Astrocyte (in vitro differentiated cells and primary cell): ENCODE measurements at regions not wholly inside any gene's neighbourhood (a gene's known extent, or its start where the extent isn't known, plus 50 kb on each side); places are given as distances from the start of the nearest gene placed in this dataset.

Source experiments
- DNase-seq: peaks from one replicate; pipeline ENCODE4 v3.0.0-alpha.2; 2010; ENCODE audit warnings: low read depth
- FAIRE-seq: peaks from 2 replicates; lab custom pipeline; 2011; peaks lifted over from hg19 to GRCh38; lab: Jason Lieb, UNC
- H2AFZ ChIP-seq: 2 replicates; pipeline ENCODE4 v1.6.0; 2012; ENCODE audit warnings: low read depth, low read length, inconsistent platforms
- H3K27ac ChIP-seq: 2 replicates; pipeline ENCODE4 v1.5.1; 2011; ENCODE audit warnings: low read depth, low read length, inconsistent platforms
- H3K27me3 ChIP-seq: 2 replicates; pipeline ENCODE4 v1.6.0; 2011; ENCODE audit warnings: low read length, inconsistent platforms; ENCODE audit not compliant: insufficient read depth
- H3K36me3 ChIP-seq: 2 replicates; pipeline ENCODE4 v1.5.1; 2011; ENCODE audit warnings: low read length, inconsistent platforms; ENCODE audit not compliant: insufficient read depth
- H3K4me1 ChIP-seq: 2 replicates; pipeline ENCODE4 v1.5.1; 2011; ENCODE audit warnings: low read length, inconsistent platforms; ENCODE audit not compliant: insufficient read depth
- H3K4me2 ChIP-seq: 2 replicates; pipeline ENCODE4 v1.6.0; 2012; ENCODE audit warnings: low read length, inconsistent platforms
- H3K4me3 ChIP-seq: 2 replicates; pipeline ENCODE4 v1.5.1; 2011; ENCODE audit warnings: low read depth, mild to moderate bottlenecking, low read length, inconsistent platforms; ENCODE audit not compliant: insufficient read depth
- H3K79me2 ChIP-seq: 2 replicates; pipeline ENCODE4 v1.6.0; 2012; ENCODE audit warnings: mild to moderate bottlenecking, low read length, inconsistent platforms; ENCODE audit not compliant: insufficient read depth
- H3K9ac ChIP-seq: 2 replicates; pipeline ENCODE4 v1.6.0; 2012; ENCODE audit warnings: mild to moderate bottlenecking, low read length, inconsistent platforms
- H3K9me3 ChIP-seq: 2 replicates; pipeline ENCODE4 v1.5.1; 2012; ENCODE audit warnings: low read depth, mild to moderate bottlenecking, low read length, inconsistent platforms; ENCODE audit not compliant: insufficient read depth
- H4K20me1 ChIP-seq: 2 replicates; pipeline ENCODE4 v1.6.0; 2012; ENCODE audit warnings: low read length, inconsistent platforms; ENCODE audit not compliant: insufficient read depth
- H3K27ac Mint-ChIP-seq: one replicate; pipeline ENCODE4 v1.8.0; 2021; ENCODE audit warnings: mild to moderate bottlenecking, mixed read lengths; ENCODE audit not compliant: unreplicated experiment
- H3K27me3 Mint-ChIP-seq: one replicate; pipeline ENCODE4 v1.8.0; 2021; ENCODE audit warnings: low read depth, mixed read lengths; ENCODE audit not compliant: unreplicated experiment
- H3K36me3 Mint-ChIP-seq: one replicate; pipeline ENCODE4 v1.8.0; 2021; ENCODE audit warnings: low read depth, mixed read lengths; ENCODE audit not compliant: unreplicated experiment
- H3K4me1 Mint-ChIP-seq: one replicate; pipeline ENCODE4 v1.8.0; 2021; ENCODE audit warnings: low read depth, mixed read lengths; ENCODE audit not compliant: unreplicated experiment
- H3K4me3 Mint-ChIP-seq: one replicate; pipeline ENCODE4 v1.8.0; 2021; ENCODE audit warnings: mild to moderate bottlenecking, moderate library complexity, mixed read lengths; ENCODE audit not compliant: unreplicated experiment
- H3K9me3 Mint-ChIP-seq: one replicate; pipeline ENCODE4 v1.8.0; 2021; ENCODE audit warnings: mild to moderate bottlenecking, mixed read lengths; ENCODE audit not compliant: unreplicated experiment
- EZH2 ChIP-seq: IDR thresholded peaks from 2 replicates; pipeline ENCODE4 v1.6.1; 2012; ENCODE audit warnings: mild to moderate bottlenecking, low read length, inconsistent platforms; ENCODE audit not compliant: insufficient read depth
- TF ChIP-seq, protein P1 (sequence below): IDR thresholded peaks from 2 replicates; pipeline ENCODE4 v1.5.1; 2011; ENCODE audit warnings: low read depth, mild to moderate bottlenecking, inconsistent platforms, low read length, moderate library complexity; ENCODE audit not compliant: insufficient read depth

DNA sequence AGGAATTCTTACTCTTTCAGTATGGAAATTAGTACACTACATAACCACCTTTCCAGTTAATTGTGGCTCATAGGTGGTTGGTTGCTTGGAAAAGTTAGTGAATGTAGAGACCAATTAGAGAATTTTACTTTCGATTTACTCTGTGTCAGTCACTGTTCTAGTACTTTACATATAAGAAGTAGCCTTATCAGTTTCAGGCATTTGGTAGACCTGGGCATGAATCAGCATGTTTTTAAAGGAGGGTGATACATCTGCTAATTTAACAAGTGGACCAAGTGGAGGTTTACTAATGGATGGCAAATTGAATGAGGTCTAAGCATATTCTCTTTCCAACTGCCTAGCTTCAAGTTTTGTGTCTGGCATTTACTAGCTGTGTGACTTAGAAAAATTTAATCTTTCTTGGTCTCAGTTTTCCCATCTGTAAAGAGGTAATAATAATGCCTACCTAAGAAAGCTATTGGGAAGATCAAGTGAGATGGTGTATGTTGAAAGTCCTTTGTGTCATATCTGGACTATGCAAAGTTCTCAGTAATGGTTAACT lies 1158.6 kb downstream of the PLA2G4A start:
- Histone ChIP-seq H3K27ac (no peak overlapping the region), H3K4me1 (no peaks in the 10 kb centered on the region), H4K20me1 (no peaks in the 10 kb centered on the region), H3K27me3 (no peaks in the 10 kb centered on the region), H3K4me3 (no peak overlapping the region), H3K4me2 (no peak overlapping the region), H3K9me3 (no peaks in the 10 kb centered on the region), H3K79me2 (no peaks in the 10 kb centered on the region), H3K9ac (no peak overlapping the region), H2AFZ (no peak overlapping the region), H3K36me3 (no peaks in the 10 kb centered on the region)
- peaks cover 5% of the 10 kb centered on the region for H3K4me1 Mint-ChIP-seq
- no peak for DNase-seq
- no peak overlapping the region for H3K4me3 Mint-ChIP-seq
- H3K27ac Mint-ChIP-seq = no peak overlapping the region
- TF ChIP-seq, protein P1, sequence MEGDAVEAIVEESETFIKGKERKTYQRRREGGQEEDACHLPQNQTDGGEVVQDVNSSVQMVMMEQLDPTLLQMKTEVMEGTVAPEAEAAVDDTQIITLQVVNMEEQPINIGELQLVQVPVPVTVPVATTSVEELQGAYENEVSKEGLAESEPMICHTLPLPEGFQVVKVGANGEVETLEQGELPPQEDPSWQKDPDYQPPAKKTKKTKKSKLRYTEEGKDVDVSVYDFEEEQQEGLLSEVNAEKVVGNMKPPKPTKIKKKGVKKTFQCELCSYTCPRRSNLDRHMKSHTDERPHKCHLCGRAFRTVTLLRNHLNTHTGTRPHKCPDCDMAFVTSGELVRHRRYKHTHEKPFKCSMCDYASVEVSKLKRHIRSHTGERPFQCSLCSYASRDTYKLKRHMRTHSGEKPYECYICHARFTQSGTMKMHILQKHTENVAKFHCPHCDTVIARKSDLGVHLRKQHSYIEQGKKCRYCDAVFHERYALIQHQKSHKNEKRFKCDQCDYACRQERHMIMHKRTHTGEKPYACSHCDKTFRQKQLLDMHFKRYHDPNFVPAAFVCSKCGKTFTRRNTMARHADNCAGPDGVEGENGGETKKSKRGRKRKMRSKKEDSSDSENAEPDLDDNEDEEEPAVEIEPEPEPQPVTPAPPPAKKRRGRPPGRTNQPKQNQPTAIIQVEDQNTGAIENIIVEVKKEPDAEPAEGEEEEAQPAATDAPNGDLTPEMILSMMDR = no peak
- TF ChIP-seq EZH2 = no peak
- H3K27me3 Mint-ChIP-seq = no peaks in the 10 kb centered on the region
- H3K9me3 Mint-ChIP-seq = no peaks in the 10 kb centered on the region
- no peaks in the 10 kb centered on the region for H3K36me3 Mint-ChIP-seq
- no peak for FAIRE-seq

DNA sequence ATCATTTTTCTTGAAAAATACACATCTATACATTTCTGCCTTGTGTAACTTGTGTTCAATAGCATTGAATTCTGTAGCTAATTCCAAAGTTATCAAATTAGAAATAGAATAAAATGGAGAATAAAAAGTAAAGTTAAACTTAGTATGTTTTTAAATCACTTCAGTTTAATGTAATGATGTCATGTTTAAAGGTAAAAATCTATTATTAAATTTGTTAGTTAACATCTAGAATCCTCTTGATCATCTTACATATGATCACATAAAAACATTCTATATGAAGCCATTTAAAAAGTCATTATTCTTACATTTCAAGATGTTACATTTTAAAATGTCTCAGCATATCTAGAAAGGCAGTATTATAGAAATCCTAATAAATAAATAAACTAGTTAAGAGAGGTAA lies 1163.2 kb downstream of the PLA2G4A start:
- Mint-ChIP-seq H3K4me3 (no peak overlapping the region), H3K27ac (no peak overlapping the region), H3K36me3 (no peaks in the 10 kb centered on the region), H3K27me3 (no peaks in the 10 kb centered on the region), H3K9me3 (no peaks in the 10 kb centered on the region), H3K4me1 (peaks cover 3% of the 10 kb centered on the region)
- H2AFZ ChIP-seq = no peak overlapping the region
- no peaks in the 10 kb centered on the region for H3K9me3 ChIP-seq
- no peak for TF ChIP-seq EZH2
- TF ChIP-seq, protein P1 = no peak
- no peaks in the 10 kb centered on the region for H3K79me2 ChIP-seq
- H3K9ac ChIP-seq = no peak overlapping the region
- H3K4me1 ChIP-seq = no peaks in the 10 kb centered on the region
- no peak for DNase-seq
- H3K4me2 ChIP-seq = no peak overlapping the region
- no peak overlapping the region for H3K4me3 ChIP-seq
- H3K36me3 ChIP-seq = no peaks in the 10 kb centered on the region
- no peaks in the 10 kb centered on the region for H3K27me3 ChIP-seq
- no peak overlapping the region for H3K27ac ChIP-seq
- no peak for FAIRE-seq
- H4K20me1 ChIP-seq = no peaks in the 10 kb centered on the region

DNA sequence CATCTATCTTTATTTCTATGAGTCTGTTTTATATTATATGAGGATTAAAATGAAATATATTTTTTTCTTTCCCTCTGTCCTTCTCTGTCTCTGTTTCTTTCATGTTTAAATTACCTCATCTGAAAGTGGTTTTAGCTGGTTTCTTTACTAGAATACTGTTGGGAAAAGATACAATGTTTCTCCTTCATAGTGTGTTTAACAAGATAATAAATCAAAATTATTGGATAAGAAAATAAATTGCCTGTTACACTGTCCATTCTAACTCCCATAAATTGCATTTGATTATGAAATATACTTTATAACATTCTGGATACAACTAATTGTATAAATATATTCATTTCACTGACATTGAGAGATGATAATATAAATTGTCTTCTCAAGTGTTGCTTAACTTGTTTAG lies 1168.0 kb downstream of the PLA2G4A start:
- Mint-ChIP-seq H3K4me1 (peaks cover 3% of the 10 kb centered on the region), H3K27me3 (no peaks in the 10 kb centered on the region), H3K4me3 (no peak overlapping the region), H3K36me3 (no peaks in the 10 kb centered on the region), H3K27ac (no peak overlapping the region), H3K9me3 (no peaks in the 10 kb centered on the region)
- Histone ChIP-seq H3K79me2 (no peaks in the 10 kb centered on the region), H3K4me1 (no peaks in the 10 kb centered on the region), H3K27ac (no peak overlapping the region), H3K4me3 (no peak overlapping the region), H3K4me2 (no peak overlapping the region), H2AFZ (no peak overlapping the region), H3K36me3 (no peaks in the 10 kb centered on the region), H4K20me1 (no peaks in the 10 kb centered on the region), H3K27me3 (no peaks in the 10 kb centered on the region), H3K9ac (no peak overlapping the region), H3K9me3 (no peaks in the 10 kb centered on the region)
- DNase-seq (no peak), FAIRE-seq (no peak)
- TF ChIP-seq EZH2 = no peak
- TF ChIP-seq, protein P1 = no peak
